ENCODE measurements at regions not wholly inside any gene's neighbourhood (a gene's known extent, or its start where the extent isn't known, plus 50 kb on each side); places are given as distances from the start of the nearest gene placed in this dataset.

DNA sequence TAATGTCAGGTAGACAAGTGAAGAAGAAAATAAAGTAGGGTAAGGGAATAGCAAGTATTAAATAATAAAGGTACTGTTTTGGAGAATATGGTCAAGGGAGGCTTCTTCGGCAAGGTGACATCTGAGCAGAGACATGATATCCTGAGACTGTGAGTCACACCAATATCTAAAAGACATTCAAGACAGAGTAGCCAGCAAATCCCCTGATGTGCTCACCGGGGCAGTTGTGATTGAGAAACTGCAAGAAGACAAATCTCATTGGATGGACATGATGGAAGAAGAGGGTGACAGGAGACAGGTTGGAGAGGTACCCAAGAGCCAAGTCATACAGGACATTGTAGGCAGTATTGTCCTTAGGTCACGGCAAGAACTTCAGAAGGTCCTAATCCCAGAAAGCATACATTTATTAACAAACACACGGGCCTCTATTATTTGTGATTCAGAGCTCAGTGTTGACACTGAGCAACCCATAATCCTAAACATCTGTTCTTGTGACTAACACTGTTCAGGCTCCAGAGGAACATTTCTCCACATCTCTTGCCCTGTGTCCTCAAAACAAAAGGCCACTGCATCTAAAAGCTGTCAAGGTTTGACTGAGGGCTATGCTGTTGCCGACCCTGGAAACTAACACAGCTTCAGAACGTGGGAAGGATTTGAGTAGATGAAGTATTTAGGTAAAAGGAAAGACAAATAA, 258.7 kb upstream of the CLINT1 start:
- DNase-seq (ENCODE audit: low spot score): peak; percentile 55

DNA sequence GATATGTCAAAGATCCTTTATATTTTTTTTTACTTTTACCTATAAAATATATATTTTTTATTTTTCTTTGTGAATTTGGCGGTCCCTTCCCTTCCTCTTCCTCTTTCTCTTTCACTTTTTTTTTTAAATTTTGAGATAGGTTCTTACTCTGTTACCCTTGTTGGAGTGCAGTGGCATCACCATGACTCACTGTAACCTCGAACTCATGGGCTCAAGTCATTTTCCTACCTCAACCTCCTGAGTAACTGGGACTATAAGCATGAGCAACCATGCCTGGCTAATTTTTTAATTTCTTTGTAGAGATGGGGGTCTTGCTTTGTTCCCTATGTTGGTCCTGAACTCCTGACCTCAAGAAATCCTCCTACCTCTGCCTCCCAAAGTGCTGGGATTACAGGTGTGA, 258.0 kb upstream of the CLINT1 start:
- no peak for DNase-seq (ENCODE audit: low spot score)

DNA sequence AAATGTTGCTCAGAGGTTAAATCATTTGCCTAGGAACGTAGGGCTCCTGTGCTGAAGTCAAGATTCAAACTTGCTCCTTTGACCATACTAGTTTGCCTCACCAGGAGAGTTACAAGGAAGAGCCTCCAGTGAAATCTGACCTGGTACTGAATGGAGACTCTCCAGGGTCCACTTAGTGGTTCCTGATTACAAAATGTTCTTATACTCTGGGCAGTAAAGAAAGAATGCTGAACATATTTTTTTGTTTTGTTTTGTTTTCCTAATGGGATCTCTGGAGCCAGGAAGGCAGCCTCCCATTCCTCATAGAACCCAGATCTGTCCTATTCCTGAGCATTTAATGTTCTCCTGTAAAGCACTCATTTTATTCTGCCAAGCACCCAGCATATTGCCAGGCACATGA, 256.5 kb upstream of the CLINT1 start:
- DNase-seq (ENCODE audit: low spot score): peak; percentile 26

DNA sequence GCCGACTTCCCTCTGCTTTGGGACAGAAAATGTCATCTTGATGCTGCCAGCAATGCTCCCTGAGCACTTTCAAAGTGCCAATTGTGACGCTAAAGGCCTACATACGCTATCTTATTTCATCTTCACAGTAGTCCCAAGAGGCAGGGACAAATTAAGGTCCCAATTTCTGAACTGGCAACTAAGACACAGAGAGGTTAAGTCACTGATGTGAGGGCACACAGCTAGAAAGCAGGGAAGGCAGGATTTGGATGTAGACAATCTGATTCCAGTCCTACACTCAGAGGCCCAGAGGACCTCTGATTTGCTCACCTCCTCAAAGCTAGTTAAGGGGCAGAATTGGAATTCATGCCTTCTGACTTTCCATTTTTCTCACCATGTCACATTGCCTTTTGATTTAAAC, 249.2 kb upstream of the CLINT1 start:
- DNase-seq (ENCODE audit: low spot score): no peak

DNA sequence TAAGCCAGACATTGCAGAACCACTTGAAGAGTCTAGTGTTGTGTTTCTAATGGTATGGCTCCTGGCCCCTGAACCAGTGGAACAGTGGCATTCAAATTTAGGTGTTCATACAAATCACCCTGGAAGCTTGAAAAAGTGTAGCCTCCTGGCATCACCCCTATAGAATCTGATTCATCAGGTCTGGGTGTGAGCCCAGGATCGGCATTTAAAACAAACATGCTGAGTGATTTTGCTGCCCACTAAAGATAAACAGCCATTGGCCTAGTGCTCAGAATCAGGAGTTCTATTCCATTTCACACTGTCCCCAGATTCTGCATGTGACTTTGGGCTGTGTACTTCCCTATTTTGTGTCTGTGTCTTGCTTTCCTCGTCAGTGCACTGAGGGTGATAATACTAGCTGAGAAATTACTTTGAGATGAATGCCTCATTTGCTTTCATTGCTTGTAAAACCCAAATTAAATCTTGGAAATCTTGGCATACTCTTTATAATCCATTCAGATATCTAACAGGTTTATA, 241.5 kb upstream of the CLINT1 start:
- DNase-seq (ENCODE audit: low spot score): no peak

DNA sequence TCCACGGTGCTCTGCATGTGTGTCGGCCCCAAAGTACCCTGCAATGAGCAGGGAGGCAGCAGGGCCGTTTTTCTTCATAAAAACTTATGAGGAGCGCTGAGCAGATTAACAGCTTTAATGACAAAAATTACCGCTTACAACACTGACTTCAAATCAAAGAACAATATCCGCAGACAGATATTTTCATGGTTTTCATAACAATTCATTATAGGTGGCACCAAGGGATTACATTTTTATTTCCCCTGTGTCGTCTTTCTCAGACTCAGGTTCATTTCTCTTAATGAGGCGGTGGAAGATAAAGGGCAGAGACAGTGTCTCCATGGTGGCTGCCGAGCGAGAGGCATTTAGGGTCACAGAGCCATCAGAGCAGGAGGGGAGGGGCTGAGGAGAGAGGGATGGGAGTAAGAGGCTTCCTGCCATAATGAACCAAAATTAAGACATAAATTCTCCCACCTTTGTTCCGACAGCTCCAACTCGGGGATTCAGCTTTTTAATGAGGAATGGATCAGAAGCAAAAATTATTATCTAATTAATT, 240.7 kb upstream of the CLINT1 start:
- DNase-seq (ENCODE audit: low spot score): no peak

DNA sequence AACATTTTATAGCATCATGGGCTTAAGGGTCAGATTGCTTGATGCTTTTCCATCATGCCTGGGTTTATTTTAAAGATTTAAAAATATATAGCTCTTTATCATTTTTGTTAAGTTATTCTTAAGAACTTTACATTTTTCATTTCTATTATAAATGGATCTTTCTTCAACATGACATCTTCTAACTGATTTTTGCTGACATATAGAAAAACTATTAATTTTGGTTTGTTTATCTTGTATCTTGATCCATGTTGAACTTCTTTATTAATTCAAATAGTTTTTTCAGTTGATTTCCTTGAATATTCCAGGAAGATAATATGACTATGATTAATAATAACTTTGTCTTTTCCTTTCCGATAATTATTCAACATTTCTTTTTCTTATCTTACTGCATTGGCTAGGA, 237.9 kb upstream of the CLINT1 start:
- no peak for DNase-seq (ENCODE audit: low spot score)

DNA sequence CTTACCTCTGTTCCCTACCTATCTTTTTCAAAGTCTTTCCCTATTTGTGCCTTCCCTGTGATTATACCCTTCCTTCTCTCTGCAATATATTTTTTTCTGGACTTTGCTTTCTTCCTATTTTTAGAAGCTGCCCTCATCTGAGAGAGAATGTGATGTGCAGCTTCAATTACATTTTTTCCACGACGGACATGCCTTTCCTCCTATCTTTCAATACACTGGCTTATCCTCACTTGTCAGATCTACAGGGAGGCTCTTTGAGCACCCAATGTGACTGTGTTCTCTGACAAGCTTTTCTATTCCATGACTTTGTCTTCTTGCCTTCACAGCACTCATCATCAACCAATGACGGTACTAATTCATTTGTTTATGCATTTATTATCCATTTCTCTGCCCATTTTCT, 227.9 kb upstream of the CLINT1 start:
- DNase-seq (ENCODE audit: low spot score): no peak

DNA sequence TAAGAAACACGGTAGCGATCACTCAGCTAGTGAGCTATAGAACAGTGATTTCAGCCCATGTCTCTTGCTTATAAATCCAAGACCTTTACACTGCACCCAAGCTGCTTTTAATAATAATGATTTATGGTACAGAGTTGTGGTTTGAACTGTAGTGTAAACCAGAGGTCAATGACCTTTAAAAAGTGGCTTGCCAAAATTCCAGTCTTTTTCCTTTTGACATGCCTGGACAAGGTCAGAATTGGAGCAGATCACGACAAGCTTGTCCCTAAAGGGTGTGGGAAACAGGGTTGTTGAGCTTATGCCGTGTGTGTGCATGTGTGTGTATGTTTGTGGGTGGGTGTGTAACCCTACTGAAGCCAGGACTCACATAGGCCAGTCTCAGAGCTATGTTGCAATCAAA, 225.3 kb upstream of the CLINT1 start:
- peak; percentile 18 for DNase-seq (ENCODE audit: low spot score)

DNA sequence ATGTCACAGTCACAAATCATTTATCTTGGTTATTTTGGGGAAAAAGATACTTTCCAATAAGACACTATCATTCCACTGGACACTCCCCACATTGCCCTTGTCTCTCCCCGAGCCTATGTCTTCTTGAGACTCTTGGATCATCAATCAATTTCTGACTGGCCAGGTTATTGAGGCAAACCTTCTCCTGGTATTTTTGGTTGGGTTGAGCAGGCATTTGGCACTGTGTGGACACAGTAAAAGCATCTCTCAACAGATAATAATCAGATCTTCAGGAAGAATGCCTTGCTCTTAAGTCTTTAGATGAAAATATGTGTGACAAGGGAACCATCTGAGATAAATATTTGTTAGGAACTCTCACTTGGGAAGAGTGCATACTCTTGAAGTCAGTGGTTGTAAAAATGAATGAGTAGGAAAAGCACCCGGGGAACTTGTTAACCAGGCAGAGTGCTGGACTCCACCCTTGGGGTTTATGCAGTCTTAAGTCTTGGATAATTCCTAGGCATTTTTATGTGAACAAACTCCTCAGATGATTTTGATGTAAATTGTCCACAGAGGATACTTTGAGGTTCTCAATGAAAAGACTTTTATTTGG, 223.8 kb upstream of the CLINT1 start:
- no peak for DNase-seq (ENCODE audit: low spot score)

DNA sequence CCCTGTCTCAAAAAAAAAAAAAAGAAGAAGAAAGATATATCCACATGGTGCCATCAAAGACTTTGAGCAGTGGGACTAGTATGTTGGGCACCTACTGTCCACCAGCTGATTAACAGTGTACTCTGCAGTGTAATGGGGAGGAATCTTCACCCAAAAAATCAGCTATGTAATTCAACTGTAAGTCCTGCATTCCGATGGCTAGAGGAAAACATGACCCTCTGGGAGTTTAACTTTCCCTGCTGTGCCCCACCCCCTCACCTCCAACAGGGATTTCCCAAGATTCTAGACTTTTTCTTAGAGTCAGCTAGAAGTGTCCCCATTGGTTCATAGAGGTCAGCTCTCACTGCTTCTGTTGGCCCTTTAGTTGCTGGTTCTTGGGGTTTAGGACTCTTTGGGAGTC, 221.2 kb upstream of the CLINT1 start:
- DNase-seq (ENCODE audit: low spot score): no peak

DNA sequence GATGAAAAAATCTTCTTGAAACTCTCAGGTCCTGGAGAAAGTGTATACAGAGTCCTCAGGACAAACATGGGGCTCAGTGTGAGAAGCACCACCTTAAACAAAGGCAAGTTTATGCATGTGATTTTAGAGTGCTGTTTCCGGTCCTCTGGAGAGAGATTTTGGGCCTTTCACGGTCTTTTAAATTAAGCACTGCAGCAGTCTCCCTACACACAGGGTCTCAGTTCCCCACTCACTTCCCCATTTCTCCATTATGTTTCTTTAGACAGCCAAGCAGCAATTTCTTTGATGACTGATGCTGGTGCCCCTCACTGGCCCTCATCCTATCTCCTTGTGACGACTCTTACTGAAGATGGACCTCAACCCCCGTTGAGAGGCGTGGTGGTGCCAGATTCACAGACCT, 220.2 kb upstream of the CLINT1 start:
- no peak for DNase-seq (ENCODE audit: low spot score)

DNA sequence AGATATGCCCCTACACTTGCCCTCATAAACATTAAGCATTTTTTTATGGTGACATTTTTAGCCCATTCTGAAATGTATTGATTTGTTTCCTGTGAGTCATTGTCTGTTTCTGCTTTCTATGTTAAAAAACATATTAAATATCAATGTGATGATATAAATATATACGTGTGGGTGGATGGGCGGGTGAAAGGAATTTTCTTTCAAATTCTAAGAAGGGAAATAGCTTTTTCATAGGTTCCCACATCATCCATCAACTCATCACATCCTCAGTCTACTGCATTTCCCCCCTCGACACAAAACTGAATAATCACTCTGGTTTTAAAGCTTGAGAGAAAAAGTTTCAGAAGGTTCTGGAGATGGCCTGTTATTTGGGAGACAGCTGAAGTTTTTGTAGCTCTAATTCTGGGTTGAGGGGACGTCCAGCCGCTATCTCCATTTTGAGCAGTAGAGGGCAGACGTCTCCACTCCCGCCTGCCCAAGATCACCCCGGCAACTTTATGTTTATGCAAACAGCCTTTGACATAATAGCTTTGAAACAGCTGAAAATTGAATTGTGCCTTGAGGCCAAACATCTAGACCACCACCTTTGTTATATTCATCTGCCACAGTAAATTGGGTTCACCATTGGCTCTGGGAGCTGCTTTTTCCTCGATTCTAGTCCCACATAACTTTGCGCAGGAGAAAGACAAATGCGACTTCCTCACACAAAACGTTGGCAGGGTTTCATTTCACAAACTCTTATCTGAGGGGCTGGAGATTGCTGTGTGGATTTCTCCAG, 216.2 kb upstream of the CLINT1 start:
- peak; percentile 85 for DNase-seq (ENCODE audit: low spot score)

DNA sequence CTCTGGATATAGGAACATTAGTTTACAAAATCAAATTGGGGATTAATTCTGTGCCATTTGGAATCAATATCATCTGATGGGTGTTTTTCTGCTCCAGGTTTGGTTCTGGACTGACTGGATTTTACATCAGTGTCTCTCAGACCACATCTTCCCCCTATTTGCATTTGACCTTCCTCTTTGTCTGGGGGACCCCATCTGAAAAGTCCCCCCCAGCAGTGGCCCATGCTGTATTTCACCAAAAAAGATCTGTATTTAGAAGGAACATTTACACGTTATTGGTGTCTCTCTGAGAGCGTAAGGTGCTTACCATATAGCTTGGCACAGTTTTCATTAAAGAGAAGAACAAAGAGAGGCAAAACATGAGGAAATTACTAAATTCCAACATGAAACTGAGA, 215.6 kb upstream of the CLINT1 start:
- no peak for DNase-seq (ENCODE audit: low spot score)

DNA sequence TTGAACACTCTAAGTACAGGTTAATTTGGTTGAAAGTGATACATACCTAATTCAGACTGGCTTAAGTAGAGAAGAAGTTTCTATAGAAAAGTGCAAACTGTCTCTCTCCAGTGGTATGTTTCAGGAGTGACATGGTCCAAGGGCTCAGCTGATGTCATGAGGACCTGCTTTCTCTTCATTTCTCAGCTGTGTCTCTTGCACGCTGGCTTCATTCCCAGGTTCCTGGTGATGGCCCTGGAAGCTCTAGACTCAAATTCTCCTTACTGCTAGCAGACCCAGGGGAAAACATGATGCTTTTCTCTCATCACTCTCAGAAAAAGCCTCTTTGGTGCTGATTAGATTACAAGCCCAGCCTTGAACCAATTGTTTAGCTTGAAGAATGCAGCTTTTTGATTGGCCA, 211.9 kb upstream of the CLINT1 start:
- no peak for DNase-seq (ENCODE audit: low spot score)

DNA sequence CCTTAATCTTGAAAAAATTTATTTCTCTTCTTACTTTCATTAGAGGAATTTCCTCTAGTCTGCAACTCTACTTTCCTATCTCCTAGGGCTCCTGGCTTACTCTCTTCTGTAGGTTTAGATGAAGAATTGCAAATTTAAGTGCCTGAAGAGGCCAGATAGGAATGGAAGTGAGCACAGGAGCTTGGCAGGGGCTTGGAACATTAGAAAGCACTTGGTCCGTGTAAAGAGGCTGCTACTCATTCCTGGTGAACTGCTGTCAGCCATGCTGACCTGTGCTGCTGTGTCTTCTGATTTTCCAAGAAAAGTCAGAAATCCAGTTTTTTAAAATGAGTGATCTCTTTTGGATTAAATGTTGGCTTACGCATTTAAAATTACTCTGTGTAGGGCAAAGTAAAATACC, 210.9 kb upstream of the CLINT1 start:
- DNase-seq (ENCODE audit: low spot score): no peak

DNA sequence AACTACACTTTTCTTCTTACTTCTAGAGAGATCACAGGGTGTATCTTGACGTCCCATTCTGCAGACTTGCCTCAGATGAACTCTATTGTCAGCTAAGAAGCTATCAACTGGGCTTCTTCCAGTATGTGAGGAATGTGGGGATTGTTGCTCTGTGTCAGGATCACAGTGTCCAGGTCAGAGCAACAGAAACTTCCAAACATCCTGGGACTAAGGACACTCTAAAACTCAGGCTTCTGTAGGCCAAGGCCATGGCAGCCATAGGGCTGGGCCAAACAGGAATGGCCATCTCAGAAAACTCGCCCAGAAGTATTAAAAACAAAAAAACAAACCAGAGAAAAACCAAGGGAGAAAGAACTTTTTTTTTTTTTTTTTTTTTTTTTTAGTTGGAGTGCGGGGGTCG, 210.0 kb upstream of the CLINT1 start:
- DNase-seq (ENCODE audit: low spot score): no peak

DNA sequence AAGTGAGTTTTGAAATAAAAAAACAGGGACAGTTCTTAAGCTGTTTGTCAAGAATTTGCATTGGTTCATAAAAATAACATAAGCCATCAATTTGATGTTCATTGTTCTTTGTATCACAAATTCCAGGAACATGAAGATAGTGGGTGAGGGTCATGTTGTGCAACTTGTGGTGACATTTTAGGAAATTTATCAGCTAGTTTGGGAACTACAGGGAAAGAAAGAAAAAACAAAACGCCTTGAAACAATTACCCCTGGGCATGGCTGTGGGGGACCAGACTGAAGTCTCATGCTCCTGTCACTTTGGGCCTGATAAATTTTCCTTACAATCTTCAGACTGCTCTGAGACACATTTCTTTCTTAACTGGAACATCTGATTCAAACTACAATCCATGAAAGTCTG, 207.1 kb upstream of the CLINT1 start:
- DNase-seq (ENCODE audit: low spot score): no peak

DNA sequence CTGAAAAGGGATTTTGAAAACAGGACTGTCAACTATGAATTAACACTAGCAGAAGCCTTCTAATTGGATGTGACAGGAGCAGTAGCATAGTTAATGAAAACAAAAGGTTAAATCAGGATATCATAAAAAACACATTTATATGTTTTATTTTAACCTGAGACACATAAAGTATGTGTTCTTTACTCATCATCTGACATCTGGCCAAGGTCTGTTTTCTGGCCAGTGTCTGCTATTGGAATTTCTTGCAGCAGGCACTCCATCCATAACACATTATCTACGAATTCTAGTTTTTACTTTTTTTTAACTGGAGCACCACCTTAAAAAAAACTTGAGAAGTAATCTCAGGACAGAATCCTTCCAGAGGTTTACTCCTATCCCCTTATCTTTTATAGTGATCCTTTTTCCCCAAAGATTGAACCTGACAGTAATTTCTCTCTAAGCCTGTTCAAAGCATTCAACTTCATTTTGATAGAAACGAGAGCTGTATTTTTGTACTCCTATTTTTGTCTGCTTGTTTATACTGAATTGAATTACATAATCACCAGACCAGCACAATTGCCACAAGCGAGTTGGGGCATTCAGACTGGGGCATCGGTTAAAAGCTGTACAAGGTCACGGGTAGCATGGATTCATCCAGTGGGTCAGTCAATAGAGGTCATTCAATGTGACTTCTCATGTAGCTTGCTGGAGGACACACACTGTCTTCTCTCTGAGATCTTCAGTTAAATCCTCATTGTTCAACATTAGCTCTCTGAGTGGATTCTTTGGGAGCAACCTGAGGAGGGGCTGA, 205.6 kb upstream of the CLINT1 start:
- DNase-seq (ENCODE audit: low spot score): peak; percentile 20

DNA sequence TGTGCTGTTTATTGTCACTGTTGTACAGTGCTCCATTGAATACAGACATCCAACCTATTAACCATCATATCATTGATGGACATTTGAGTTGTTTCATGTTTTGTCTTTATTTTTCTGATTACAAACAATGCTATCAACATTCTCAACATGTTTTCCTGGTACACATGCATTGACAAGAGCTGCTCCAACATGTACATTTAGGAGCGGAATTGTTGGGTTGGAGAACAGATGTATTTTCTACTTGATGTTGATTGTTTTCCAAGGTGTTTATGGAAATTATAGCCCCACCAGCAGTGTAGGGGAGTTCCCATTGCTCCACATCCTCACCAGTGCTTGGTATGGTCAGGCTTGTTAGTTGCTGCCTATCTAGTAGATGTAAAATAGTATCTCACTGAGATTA, 204.1 kb upstream of the CLINT1 start:
- DNase-seq (ENCODE audit: low spot score): no peak

DNA sequence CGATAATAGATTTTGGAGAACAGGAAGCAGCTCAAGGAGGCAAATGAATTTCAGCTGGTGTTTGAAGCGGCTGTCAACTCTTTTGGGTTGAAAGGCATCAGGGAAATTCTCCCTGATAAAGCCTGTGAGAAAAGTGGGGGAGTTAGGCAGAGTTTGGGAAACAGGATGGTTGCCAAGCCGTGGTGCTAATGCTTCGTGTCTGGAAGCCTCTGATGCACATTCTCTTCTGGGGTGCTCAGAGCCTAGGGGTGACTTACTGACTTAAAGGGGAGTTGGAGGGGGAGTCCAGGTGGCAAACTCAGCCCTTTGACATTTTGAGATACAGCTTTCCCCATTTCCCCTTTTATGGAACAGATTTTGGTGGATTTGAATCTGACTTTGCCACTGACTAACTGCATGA, 202.5 kb upstream of the CLINT1 start:
- no peak for DNase-seq (ENCODE audit: low spot score)

DNA sequence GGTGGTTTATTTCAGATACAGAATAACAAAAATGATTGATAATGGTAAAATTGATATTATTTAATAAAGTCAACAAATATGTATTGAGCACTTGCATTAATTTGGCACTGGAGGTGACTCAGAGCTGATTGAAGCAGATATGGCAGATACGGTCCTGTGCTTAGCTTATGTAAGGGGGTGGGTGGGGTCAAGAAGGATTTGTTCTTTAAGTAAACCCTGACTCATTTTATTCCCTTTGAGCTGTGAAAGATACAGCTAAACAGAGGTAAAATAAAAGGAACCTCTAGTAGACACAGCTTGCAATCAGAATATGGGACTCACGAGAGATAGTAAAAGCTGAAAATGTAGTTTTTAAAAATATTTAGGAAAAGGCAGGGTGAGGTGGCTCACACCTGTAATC, 201.3 kb upstream of the CLINT1 start:
- DNase-seq (ENCODE audit: low spot score): no peak

Data from AG08395 (cell line).